Body of pancreas (tissue), 4 donors: ENCODE measurements at regions not wholly inside any gene's neighbourhood (a gene's known extent, or its start where the extent isn't known, plus 50 kb on each side); places are given as distances from the start of the nearest gene placed in this dataset.

ENCODE experiments used
- CTCF ChIP-seq, 7 experiments: fragments of 450-650 bp in 4 of 7; fragments of 200-600 bp in 3 of 7; sonication (generic) in 3 of 7; IDR thresholded peaks; one replicate each; pipeline ENCODE4 v1.5.1; 2016 to 2019; ENCODE audit warnings: antibody characterized with exemption in 7 of 7
- POLR2A ChIP-seq, 3 donors: fragments of 450-650 bp; IDR thresholded peaks; one replicate each; pipeline ENCODE4 v1.6.1; 2016; ENCODE audit warnings: antibody characterized with exemption in 3 of 3, mild to moderate bottlenecking in 2 of 3

- TF ChIP-seq CTCF (IDR thresholded peaks at IDR 0.05) = no peak
- TF ChIP-seq POLR2A (IDR thresholded peaks at IDR 0.05) = no peak
Observed at GRCh38 chr12:105756961-105757360, 381.8 kb downstream of the NUAK1 start.
